HG03045 (cell line): ENCODE measurements at regions not wholly inside any gene's neighbourhood (a gene's known extent, or its start where the extent isn't known, plus 50 kb on each side); places are given as distances from the start of the nearest gene placed in this dataset.
"Not testable (repeated sequence)": the region's sequence is repeated elsewhere in the genome, so short reads cannot be mapped to it uniquely, and the experiment has no call there.

Experiments
- ATAC-seq: cut with Tn5 transposase; IDR thresholded peaks from one replicate; pipeline ENCODE4 v1.9.1; 2021; ENCODE audit warnings: mild to moderate bottlenecking, moderate library complexity; ENCODE audit not compliant: unreplicated experiment

- no peak for ATAC-seq
These were observed 767.2 kb downstream of the NXPH1 start for GRCh38 chr7:9200626-9201025.

GRCh38 chr7:9201928-9202327 is 768.5 kb downstream of the NXPH1 start:
- ATAC-seq, result no peak

GRCh38 chr7:9204571-9204970 is 771.2 kb downstream of the NXPH1 start:
- no peak for ATAC-seq

- ATAC-seq, result no peak
These were observed 776.7 kb downstream of the NXPH1 start for GRCh38 chr7:9210114-9210513.

GRCh38 chr7:9217204-9217603 is 783.8 kb downstream of the NXPH1 start:
- ATAC-seq, result no peak

- ATAC-seq, result no peak
These were observed 793.1 kb downstream of the NXPH1 start for GRCh38 chr7:9226500-9226899.

GRCh38 chr7:9231630-9232121 is 798.3 kb downstream of the NXPH1 start:
- ATAC-seq, result no peak

GRCh38 chr7:9240001-9240400 is 806.6 kb downstream of the NXPH1 start:
- no peak for ATAC-seq

GRCh38 chr7:9241826-9242225 is 808.4 kb downstream of the NXPH1 start:
- ATAC-seq, result no peak

GRCh38 chr7:9242636-9243035 is 809.2 kb downstream of the NXPH1 start:
- ATAC-seq, result no peak

GRCh38 chr7:9250876-9251275 is 817.5 kb downstream of the NXPH1 start:
- ATAC-seq, result no peak

- ATAC-seq, result no peak
These were observed 831.0 kb downstream of the NXPH1 start for GRCh38 chr7:9264395-9264794.

GRCh38 chr7:9280088-9280487 is 846.7 kb downstream of the NXPH1 start:
- ATAC-seq, result no peak

- ATAC-seq, result no peak
These were observed 849.8 kb downstream of the NXPH1 start for GRCh38 chr7:9283246-9283645.

- ATAC-seq, result no peak
These were observed 869.0 kb downstream of the NXPH1 start for GRCh38 chr7:9302436-9302835.

GRCh38 chr7:9307131-9307530 is 873.7 kb downstream of the NXPH1 start:
- no peak for ATAC-seq

GRCh38 chr7:9324513-9324912 is 891.1 kb downstream of the NXPH1 start:
- ATAC-seq, result no peak

- ATAC-seq, result no peak
These were observed 894.9 kb downstream of the NXPH1 start for GRCh38 chr7:9328296-9328695.

- no peak for ATAC-seq
These were observed 916.2 kb downstream of the NXPH1 start for GRCh38 chr7:9349625-9350024.

- ATAC-seq, result no peak
These were observed 957.8 kb downstream of the NXPH1 start for GRCh38 chr7:9391221-9391620.

GRCh38 chr7:9391984-9392383 is 958.6 kb downstream of the NXPH1 start:
- no peak for ATAC-seq

- ATAC-seq, result not testable (repeated sequence)
These were observed 971.0 kb downstream of the NXPH1 start for GRCh38 chr7:9404386-9404785.

- no peak for ATAC-seq
These were observed 974.4 kb downstream of the NXPH1 start for GRCh38 chr7:9407816-9408215.

- no peak for ATAC-seq
These were observed 1020.1 kb downstream of the NXPH1 start for GRCh38 chr7:9453521-9453920.
